H1 (cell line): ENCODE measurements at regions not wholly inside any gene's neighbourhood (a gene's known extent, or its start where the extent isn't known, plus 50 kb on each side); places are given as distances from the start of the nearest gene placed in this dataset.

Experiments
- CTCF ChIA-PET: fragments of 300-600 bp; sonication (Branson Sonifier 250); formaldehyde crosslinking; loops from one replicate; lab custom pipeline; 2021; ENCODE audit not compliant: partially characterized antibody; lab: Charles Lee
- POLR2A ChIA-PET: fragments of 300-600 bp; sonication (Branson Sonifier 250); formaldehyde crosslinking; loops from one replicate; lab custom pipeline; 2021; ENCODE audit warnings: inconsistent platforms; ENCODE audit not compliant: partially characterized antibody; lab: Charles Lee
- DNase-seq, 2 experiments: peaks; one replicate each; pipeline versions ENCODE4 v3.0.0 to v3.0.0-alpha.2; 2010 to 2022; ENCODE audit warnings: low spot score in 2 of 2, low read depth in 1 of 2, mixed read lengths in 1 of 2
- FAIRE-seq: peaks from 2 replicates; lab custom pipeline; 2011; peaks lifted over from hg19 to GRCh38; lab: Jason Lieb, UNC
- H2AFZ ChIP-seq: 2 replicates; pipeline ENCODE4 v1.8.1; 2012; ENCODE audit warnings: low read length, inconsistent platforms
- H2AK5ac ChIP-seq: 2 replicates; pipeline ENCODE4 v1.6.1; 2013; ENCODE audit warnings: low read depth, low read length
- H2BK120ac ChIP-seq: replicated peaks from 2 replicates; pipeline ENCODE3; 2013; ENCODE audit warnings: low read depth, low read length, inconsistent platforms
- H2BK12ac ChIP-seq: 2 replicates; pipeline ENCODE4 v1.6.1; 2013; ENCODE audit warnings: low read depth, low read length
- H2BK15ac ChIP-seq: 2 replicates; pipeline ENCODE4 v1.6.1; 2013; ENCODE audit warnings: low read length
- H2BK20ac ChIP-seq: 2 replicates; pipeline ENCODE4 v1.6.1; 2013; ENCODE audit warnings: low read length
- H2BK5ac ChIP-seq: 2 replicates; pipeline ENCODE4 v1.6.1; 2013; ENCODE audit warnings: low read depth, low read length
- H3K14ac ChIP-seq: 2 replicates; pipeline ENCODE4 v1.6.1; 2013; ENCODE audit warnings: inconsistent platforms; ENCODE audit not compliant: insufficient read length
- H3K18ac ChIP-seq: 2 replicates; pipeline ENCODE4 v1.6.1; 2013; ENCODE audit warnings: low read length; ENCODE audit errors: extremely low read depth
- H3K23ac ChIP-seq: 2 replicates; pipeline ENCODE4 v1.6.1; 2013; ENCODE audit warnings: inconsistent platforms; ENCODE audit not compliant: insufficient read length
- H3K23me2 ChIP-seq: 2 replicates; pipeline ENCODE4 v1.6.1; 2013; ENCODE audit warnings: low read depth, low read length
- H3K27ac ChIP-seq: 2 replicates; pipeline ENCODE4 v1.6.1; 2011; ENCODE audit warnings: low read depth, low read length, inconsistent platforms
- H3K27me3 ChIP-seq, 4 experiments: replicated peaks in 1 of 4; 1 replicate in 1 of 4; 2 replicates in 3 of 4; pipeline versions ENCODE4 v1.6.1 to v1.8.1; 2011 to 2013; ENCODE audit warnings: low read length in 3 of 4, mild to moderate bottlenecking in 3 of 4, inconsistent platforms in 2 of 4, mixed read lengths in 2 of 4, moderate library complexity in 1 of 4; ENCODE audit not compliant: control insufficient read depth in 3 of 4, insufficient read depth in 3 of 4; ENCODE audit errors: extremely low read depth in 1 of 4
- H3K36me3 ChIP-seq, 4 experiments: 2 replicates each; pipeline versions ENCODE4 v1.6.1 to v1.8.1; 2011 to 2013; ENCODE audit warnings: mild to moderate bottlenecking in 4 of 4, low read length in 3 of 4, moderate library complexity in 2 of 4, control low read depth in 1 of 4, inconsistent platforms in 1 of 4; ENCODE audit not compliant: insufficient read depth in 4 of 4, control insufficient read depth in 2 of 4
- H3K4ac ChIP-seq: replicated peaks from 2 replicates; pipeline ENCODE3; 2013; ENCODE audit warnings: low read length, low read depth, mixed read lengths, inconsistent platforms; ENCODE audit not compliant: insufficient read length
- H3K4me1 ChIP-seq, 4 experiments: replicated peaks in 1 of 4; 1 replicate in 1 of 4; 2 replicates in 3 of 4; pipeline versions ENCODE4 v1.6.1 to v1.8.1; 2011 to 2013; ENCODE audit warnings: low read length in 3 of 4, inconsistent platforms in 2 of 4, mixed read lengths in 1 of 4; ENCODE audit not compliant: insufficient read depth in 4 of 4, control insufficient read depth in 3 of 4
- H3K4me2 ChIP-seq, 2 experiments: 2 replicates each; pipeline versions ENCODE4 v1.6.1 to v1.8.1; 2011 to 2013; ENCODE audit warnings: low read depth in 2 of 2, low read length in 2 of 2, control low read depth in 1 of 2, inconsistent platforms in 1 of 2, mild to moderate bottlenecking in 1 of 2; ENCODE audit not compliant: insufficient read depth in 1 of 2
- H3K4me3 ChIP-seq, 4 experiments: fragments of 200-600, 300-600 bp in 1 of 4; sonication (generic), shearing (Covaris generic), sonication (Bioruptor Twin) in 1 of 4; 2 replicates each; pipeline versions ENCODE4 v1.5.1 to v1.8.1; 2011 to 2016; ENCODE audit warnings: low read length in 4 of 4, low read depth in 3 of 4, control low read depth in 2 of 4, inconsistent platforms in 2 of 4, mild to moderate bottlenecking in 2 of 4, mixed read lengths in 1 of 4, moderate library complexity in 1 of 4; ENCODE audit not compliant: insufficient read depth in 2 of 4; ENCODE audit errors: extremely low read depth in 1 of 4
- H3K56ac ChIP-seq: replicated peaks from 2 replicates; pipeline ENCODE3; 2013; ENCODE audit warnings: low read depth, mild to moderate bottlenecking, mixed read lengths, low read length, inconsistent platforms; ENCODE audit not compliant: insufficient read length
- H3K79me1 ChIP-seq: 2 replicates; pipeline ENCODE4 v1.6.1; 2013; ENCODE audit warnings: low read depth, low read length, control low read depth
- H3K79me2 ChIP-seq, 2 experiments: 2 replicates each; pipeline versions ENCODE4 v1.6.1 to v1.8.1; 2012 to 2013; ENCODE audit warnings: low read length in 2 of 2, mild to moderate bottlenecking in 2 of 2, inconsistent platforms in 1 of 2; ENCODE audit not compliant: insufficient read depth in 2 of 2, control insufficient read depth in 1 of 2
- H3K9ac ChIP-seq, 4 experiments: replicated peaks in 1 of 4; 1 replicate in 1 of 4; 2 replicates in 3 of 4; pipeline versions ENCODE4 v1.6.1 to v1.8.1; 2011 to 2013; ENCODE audit warnings: low read depth in 3 of 4, low read length in 3 of 4, control low read depth in 2 of 4, mild to moderate bottlenecking in 2 of 4, moderate library complexity in 2 of 4, inconsistent platforms in 1 of 4; ENCODE audit errors: extremely low read depth in 1 of 4
- H3K9me3 ChIP-seq, 2 experiments: 2 replicates each; pipeline versions ENCODE4 v1.6.1 to v1.8.1; 2012 to 2013; ENCODE audit warnings: mild to moderate bottlenecking in 2 of 2, moderate library complexity in 2 of 2, control low read depth in 1 of 2, inconsistent platforms in 1 of 2, low read depth in 1 of 2, low read length in 1 of 2, mixed read lengths in 1 of 2; ENCODE audit not compliant: insufficient read depth in 2 of 2
- H4K20me1 ChIP-seq, 2 experiments: replicated peaks in 1 of 2; 2 replicates each; pipeline versions ENCODE3 to v1.8.1; 2011 to 2013; ENCODE audit warnings: inconsistent platforms in 2 of 2, low read length in 2 of 2, mild to moderate bottlenecking in 1 of 2; ENCODE audit not compliant: insufficient read depth in 2 of 2, control insufficient read depth in 1 of 2
- H4K5ac ChIP-seq: 2 replicates; pipeline ENCODE4 v1.6.1; 2013; ENCODE audit warnings: low read length, low read depth, mixed read lengths, inconsistent platforms; ENCODE audit not compliant: insufficient read length
- H4K8ac ChIP-seq: 2 replicates; pipeline ENCODE4 v1.8.0; 2013; ENCODE audit warnings: mild to moderate bottlenecking, moderate library complexity, low read length, inconsistent platforms; ENCODE audit not compliant: insufficient read depth; ENCODE audit errors: extremely low read depth
- H4K91ac ChIP-seq: replicated peaks from 2 replicates; pipeline ENCODE3; 2013; ENCODE audit warnings: low read length, mixed read lengths, inconsistent platforms; ENCODE audit not compliant: insufficient read length
- BCL11A ChIP-seq, 2 experiments: IDR thresholded peaks; one replicate each; pipeline ENCODE4 v1.6.1; 2011; ENCODE audit warnings: low read depth in 2 of 2, low read length in 2 of 2, mild to moderate bottlenecking in 2 of 2
- CTBP2 ChIP-seq: IDR thresholded peaks from 2 replicates; pipeline ENCODE4 v1.7.0; 2011; ENCODE audit warnings: borderline replicate concordance, mild to moderate bottlenecking, moderate library complexity, mixed read lengths, low read length; ENCODE audit not compliant: insufficient read depth, insufficient read length
- GTF2F1 ChIP-seq: IDR thresholded peaks from 2 replicates; pipeline ENCODE4 v1.6.1; 2012; ENCODE audit warnings: low read depth, low read length, improper control_type of control experiment, borderline replicate concordance
- HDAC2 ChIP-seq, 2 experiments: fragments of 300-600 bp in 1 of 2; sonication (generic) in 1 of 2; IDR thresholded peaks; 2 replicates each; pipeline ENCODE4 v1.6.1; 2011 to 2012; ENCODE audit warnings: low read depth in 2 of 2, low read length in 2 of 2, mild to moderate bottlenecking in 2 of 2, moderate library complexity in 2 of 2, borderline replicate concordance in 1 of 2, inconsistent platforms in 1 of 2
- KDM4A ChIP-seq: IDR thresholded peaks from one replicate; pipeline ENCODE4 v1.7.1; 2012; ENCODE audit warnings: low read depth, mild to moderate bottlenecking, moderate library complexity, low read length, inconsistent platforms; ENCODE audit not compliant: severe bottlenecking
- NANOG ChIP-seq: IDR thresholded peaks from 2 replicates; pipeline ENCODE4 v1.6.1; 2011; ENCODE audit warnings: low read length, low read depth, mild to moderate bottlenecking, inconsistent platforms; ENCODE audit not compliant: insufficient read depth, poor library complexity, severe bottlenecking
- SIRT6 ChIP-seq: IDR thresholded peaks from one replicate; pipeline ENCODE4 v1.7.1; 2012; ENCODE audit warnings: low read length, inconsistent platforms
- SP4 ChIP-seq: IDR thresholded peaks from 2 replicates; pipeline ENCODE4 v1.6.1; 2012; ENCODE audit warnings: low read length, inconsistent platforms
- SUZ12 ChIP-seq: fragments of 200-600 bp; sonication (generic); IDR thresholded peaks from 2 replicates; pipeline ENCODE4 v1.6.1; 2012; ENCODE audit warnings: mild to moderate bottlenecking, inconsistent platforms, low read length, moderate library complexity, mixed read lengths
- TBP ChIP-seq: IDR thresholded peaks from 2 replicates; pipeline ENCODE4 v1.6.1; 2011; ENCODE audit warnings: low read depth, low read length, improper control_type of control experiment
- WGBS, 2 experiments: shearing (Covaris generic) in 1 of 2; methylation state at CpG; one replicate each; pipeline versions ENCODE4 v1.1.6 to v1.1.7; 2013 to 2015; ENCODE audit warnings: low lambda C conversion rate in 2 of 2, mixed read lengths in 2 of 2, inconsistent platforms in 1 of 2, low coverage in 1 of 2, missing lambda C conversion rate in 1 of 2; ENCODE audit not compliant: insufficient replicate concordance in 2 of 2, insufficient coverage in 1 of 2, insufficient read length in 1 of 2; ENCODE audit errors: extremely low coverage in 1 of 2, missing lambda C conversion rate in 1 of 2; 5-methylcytosine and 5-hydroxymethylcytosine counted together
- TF ChIP-seq, protein P1 (sequence below): IDR thresholded peaks from 2 replicates; pipeline ENCODE4 v1.6.1; 2011; ENCODE audit warnings: low read length, improper control_type of control experiment
- TF ChIP-seq, protein P2 (sequence below): IDR thresholded peaks from 2 replicates; pipeline ENCODE4 v1.6.1; 2012; ENCODE audit warnings: inconsistent platforms

GRCh38 chr6:22008248-22008836 lies 288.5 kb downstream of the PRL start:
- Histone ChIP-seq H3K79me2 (peaks cover 0 to 21% of the 10 kb centered on the region in 2 experiments; a peak in 2 of 4 replicates), H3K27me3 (no peaks in the 10 kb centered on the region), H3K4me1 (peaks cover 0 to 11% (median 4%) of the 10 kb centered on the region in 4 experiments; a peak in 4 of 7 replicates), H2AK5ac (no peak overlapping the region), H3K14ac (no peak overlapping the region), H3K27ac (no peak overlapping the region), H2BK20ac (no peak overlapping the region), H2AFZ (no peak overlapping the region), H3K4ac (no peak overlapping the region), H2BK120ac (no peak overlapping the region), H2BK12ac (no peak overlapping the region), H4K20me1 (no peaks in the 10 kb centered on the region), H3K4me3 (no peak overlapping the region), H2BK15ac (no peak overlapping the region), H4K5ac (no peak overlapping the region), H3K18ac (no peak overlapping the region), H3K56ac (no peak overlapping the region), H2BK5ac (no peak overlapping the region), H3K23ac (no peak overlapping the region), H3K4me2 (no peak overlapping the region), H3K23me2 (no peaks in the 10 kb centered on the region), H3K79me1 (no peaks in the 10 kb centered on the region), H4K91ac (no peak overlapping the region), H3K9ac (no peak overlapping the region), H4K8ac (no peak overlapping the region), H3K9me3 (no peaks in the 10 kb centered on the region), H3K36me3 (no peaks in the 10 kb centered on the region)
- ChIA-PET POLR2A (interaction anchor here (1.7 kb wide), 1 partner anchor 9 kb away, joined by 6 read pairs; no protein-coding TSS in a partner anchor), CTCF (no interaction called here)
- 83% methylated on average over 3 of the region's 3 CpGs; no CpG with 5 or more reads in 1 of the 2 experiments for WGBS, 2 experiments
- DNase-seq: no peak
- no peak for FAIRE-seq
- TF ChIP-seq, protein P1, sequence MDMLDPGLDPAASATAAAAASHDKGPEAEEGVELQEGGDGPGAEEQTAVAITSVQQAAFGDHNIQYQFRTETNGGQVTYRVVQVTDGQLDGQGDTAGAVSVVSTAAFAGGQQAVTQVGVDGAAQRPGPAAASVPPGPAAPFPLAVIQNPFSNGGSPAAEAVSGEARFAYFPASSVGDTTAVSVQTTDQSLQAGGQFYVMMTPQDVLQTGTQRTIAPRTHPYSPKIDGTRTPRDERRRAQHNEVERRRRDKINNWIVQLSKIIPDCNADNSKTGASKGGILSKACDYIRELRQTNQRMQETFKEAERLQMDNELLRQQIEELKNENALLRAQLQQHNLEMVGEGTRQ: no peak
- no peak for TF ChIP-seq NANOG
- TF ChIP-seq BCL11A (IDR thresholded peaks at IDR 0.05; ENCODE audit: low read depth in 2 of 2, low read length in 2 of 2): no peak
- TF ChIP-seq TBP: no peak
- TF ChIP-seq, protein P2, sequence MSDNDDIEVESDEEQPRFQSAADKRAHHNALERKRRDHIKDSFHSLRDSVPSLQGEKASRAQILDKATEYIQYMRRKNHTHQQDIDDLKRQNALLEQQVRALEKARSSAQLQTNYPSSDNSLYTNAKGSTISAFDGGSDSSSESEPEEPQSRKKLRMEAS: no peak
- TF ChIP-seq HDAC2 (IDR thresholded peaks at IDR 0.05; ENCODE audit: borderline replicate concordance in 1 of 2, low read depth in 2 of 2, low read length in 2 of 2): no peak
- TF ChIP-seq SIRT6: no peak
- TF ChIP-seq SUZ12: no peak
- TF ChIP-seq KDM4A: no peak
- no peak for TF ChIP-seq SP4
- no peak for TF ChIP-seq GTF2F1
- no peak for TF ChIP-seq CTBP2
